ENCODE measurements at regions not wholly inside any gene's neighbourhood (a gene's known extent, or its start where the extent isn't known, plus 50 kb on each side); places are given as distances from the start of the nearest gene placed in this dataset.

GRCh38 chr6:140697585-140697984, 1323.1 kb upstream of the CITED2 start:
- TF ChIP-seq CTCF (IDR thresholded peaks at IDR 0.05; ENCODE audit: poor library complexity) = no peak
- no peak for TF ChIP-seq EZH2phosphoT487 (IDR thresholded peaks at IDR 0.05; ENCODE audit: low read depth, severe bottlenecking, unreplicated experiment)
- no peak for TF ChIP-seq EZH2 (IDR thresholded peaks at IDR 0.05; ENCODE audit: borderline replicate concordance)

Measured in hepatocyte (in vitro differentiated cells).